ENCODE measurements at regions not wholly inside any gene's neighbourhood (a gene's known extent, or its start where the extent isn't known, plus 50 kb on each side); places are given as distances from the start of the nearest gene placed in this dataset.
"Not testable (repeated sequence)": the region's sequence is repeated elsewhere in the genome, so short reads cannot be mapped to it uniquely, and the experiment has no call there.

DNA sequence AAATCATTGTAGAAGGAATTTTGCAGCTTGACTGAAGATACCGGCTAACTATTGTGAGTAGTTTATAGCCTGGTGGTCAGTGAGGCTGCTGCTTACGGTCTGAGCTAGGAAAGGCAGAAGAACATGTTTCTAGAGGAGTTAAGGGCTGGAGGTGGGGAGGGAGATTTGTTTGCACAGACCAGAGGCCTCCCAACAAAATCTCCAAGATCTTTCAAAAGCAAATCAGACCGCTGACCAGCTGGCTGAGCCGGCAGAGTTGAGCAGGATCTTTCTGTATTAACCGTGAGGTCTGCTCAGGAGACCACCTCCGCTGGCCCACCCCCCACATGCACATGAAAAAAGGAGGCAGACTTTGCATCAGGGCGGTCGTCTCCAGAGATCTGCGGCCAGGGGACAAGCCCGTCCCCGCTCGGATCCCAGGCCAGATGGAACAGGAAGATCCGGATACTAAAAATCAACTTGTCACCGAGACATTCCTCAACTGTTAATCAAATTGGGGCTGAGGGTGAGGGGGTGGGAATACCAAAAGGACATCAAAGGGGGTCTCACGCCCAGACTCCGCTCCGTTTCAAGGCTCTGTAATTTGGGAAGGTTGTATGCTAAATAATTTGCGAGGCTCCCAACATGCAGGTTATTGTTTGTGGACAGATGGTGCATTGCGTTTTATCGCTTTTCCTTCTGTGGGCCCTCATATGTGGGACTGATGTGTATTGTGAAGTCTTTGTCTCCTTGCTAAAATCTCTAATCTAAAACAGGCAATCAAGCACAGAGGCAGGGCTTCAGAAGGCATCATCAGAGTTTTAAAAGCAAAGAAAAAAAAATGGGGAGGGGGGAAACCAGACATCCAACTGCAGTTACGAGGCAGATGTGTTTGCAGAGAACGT lies 319.0 kb downstream of the ZNF536 start:
- DNase-seq = no peak

DNA sequence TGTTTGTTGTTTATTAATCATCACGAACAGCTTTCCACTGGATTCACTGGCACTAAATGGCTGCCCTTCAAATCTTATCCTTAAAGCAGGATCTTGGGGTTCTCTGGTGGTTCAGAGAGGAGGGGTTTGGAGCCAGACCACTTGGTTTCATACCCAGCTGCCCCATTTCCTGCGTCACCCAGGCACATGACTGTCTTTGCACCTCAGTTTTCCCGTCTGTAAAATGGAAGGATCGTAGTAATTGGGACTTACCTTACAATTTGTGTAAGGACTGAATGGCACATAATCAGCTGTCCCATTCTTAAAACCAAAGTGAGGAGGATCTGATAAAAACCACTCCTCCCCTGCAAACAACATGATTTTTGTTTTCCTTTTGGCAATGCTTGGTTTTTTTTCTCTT lies 318.3 kb downstream of the ZNF536 start:
- no peak for DNase-seq

DNA sequence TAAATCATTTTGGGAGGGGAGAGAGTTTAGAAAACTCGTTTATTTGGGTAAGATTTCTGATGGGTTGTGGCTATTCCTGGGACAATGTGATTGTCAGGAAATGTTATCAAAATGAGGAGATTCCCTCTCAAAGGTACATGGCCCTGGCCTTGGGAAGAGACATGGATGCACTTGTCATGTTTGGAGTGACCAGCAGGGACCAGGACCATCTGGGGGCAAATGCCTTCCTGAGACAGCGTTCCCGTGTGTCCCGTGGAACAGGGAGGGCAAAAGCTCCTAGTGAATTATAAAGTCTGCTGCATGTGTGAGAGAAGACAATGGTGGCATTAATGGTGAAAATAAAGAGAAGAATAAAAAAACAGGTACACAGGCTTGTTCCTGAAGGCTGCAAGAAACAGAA lies 317.3 kb downstream of the ZNF536 start:
- no peak for DNase-seq

DNA sequence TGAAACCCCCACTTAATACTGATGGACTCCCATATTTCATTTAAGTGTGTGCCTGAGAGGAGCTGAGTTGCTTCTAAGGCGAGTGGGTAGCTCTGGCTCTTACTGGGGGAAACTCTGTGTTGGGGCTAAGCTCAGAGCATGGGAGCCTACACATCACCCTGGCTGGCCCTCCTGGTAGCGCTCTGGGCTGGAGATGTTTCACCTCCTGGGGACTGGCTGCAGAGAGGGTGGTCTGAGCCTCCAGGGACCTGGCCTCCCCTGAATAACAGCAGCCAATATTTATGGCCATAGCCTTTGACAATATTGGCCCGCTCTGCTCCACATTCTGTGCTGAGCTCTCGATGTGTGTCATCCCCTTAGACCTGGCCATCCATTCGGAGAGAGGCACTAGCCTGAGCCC lies 316.5 kb downstream of the ZNF536 start:
- no peak for DNase-seq

DNA sequence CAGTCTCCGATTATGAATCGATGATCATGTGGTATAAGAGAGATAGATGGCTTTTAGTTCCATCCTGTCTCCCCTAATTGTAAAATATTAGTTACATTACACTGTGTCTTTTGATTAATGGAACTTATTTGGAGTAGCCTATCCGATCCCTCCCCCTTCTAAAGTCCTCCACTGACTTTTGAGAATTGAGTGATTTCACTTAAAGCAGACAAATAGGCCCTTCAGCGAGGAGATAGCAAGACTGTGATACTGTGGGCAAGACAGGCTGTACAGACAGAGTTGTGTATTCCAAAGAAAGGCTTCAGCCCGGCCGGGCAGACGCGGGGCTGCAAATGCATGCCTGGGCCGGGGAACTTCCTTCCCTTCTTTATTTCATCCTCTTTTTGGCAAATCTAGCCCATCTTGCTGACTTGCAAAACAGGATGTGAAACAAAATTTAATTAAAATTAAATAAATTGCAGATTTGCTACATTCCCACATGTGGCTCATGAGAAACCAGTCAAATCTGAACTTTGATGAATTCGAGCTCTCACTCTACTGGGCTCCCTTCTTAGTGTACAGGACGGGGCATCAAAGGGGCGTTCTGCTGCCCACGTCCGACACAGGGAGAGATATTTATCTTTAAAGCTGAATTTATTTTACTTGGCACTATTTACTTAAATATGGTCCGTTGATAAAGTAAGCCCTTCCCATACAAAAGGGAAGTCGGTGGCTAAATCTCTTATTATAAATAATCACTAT lies 314.8 kb downstream of the ZNF536 start:
- DNase-seq = no peak

DNA sequence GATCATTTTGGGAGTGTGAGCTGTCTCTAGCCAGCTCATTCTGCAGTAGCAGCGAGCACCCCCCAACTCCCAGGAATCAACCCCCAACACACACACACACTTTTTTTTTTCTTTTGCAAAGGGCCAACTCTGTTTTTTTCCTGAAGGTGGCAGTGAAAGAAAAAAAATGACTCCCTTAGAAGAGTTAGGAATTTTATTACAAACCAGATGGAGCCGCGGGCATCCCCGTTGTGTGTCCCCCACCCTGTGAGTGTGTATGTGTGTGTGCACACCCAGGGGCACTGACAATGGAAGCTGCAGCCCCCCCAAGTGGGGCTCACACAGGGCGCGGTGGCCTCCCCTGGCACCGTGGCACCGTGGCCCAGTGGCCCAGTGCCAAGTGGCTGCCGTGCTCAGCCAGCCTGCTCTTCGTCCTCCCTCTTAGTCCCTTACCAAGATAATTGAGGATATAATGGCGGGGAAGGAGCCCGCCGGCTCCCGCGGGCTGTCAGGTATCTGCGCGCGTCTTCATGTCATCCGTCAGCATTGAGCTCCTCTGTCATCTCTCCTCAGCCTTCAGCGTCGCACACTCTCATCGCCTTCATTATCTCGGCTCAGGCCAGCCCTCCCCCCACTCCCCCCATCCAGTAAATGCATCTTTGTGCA lies 314.1 kb downstream of the ZNF536 start:
- no peak for DNase-seq

DNA sequence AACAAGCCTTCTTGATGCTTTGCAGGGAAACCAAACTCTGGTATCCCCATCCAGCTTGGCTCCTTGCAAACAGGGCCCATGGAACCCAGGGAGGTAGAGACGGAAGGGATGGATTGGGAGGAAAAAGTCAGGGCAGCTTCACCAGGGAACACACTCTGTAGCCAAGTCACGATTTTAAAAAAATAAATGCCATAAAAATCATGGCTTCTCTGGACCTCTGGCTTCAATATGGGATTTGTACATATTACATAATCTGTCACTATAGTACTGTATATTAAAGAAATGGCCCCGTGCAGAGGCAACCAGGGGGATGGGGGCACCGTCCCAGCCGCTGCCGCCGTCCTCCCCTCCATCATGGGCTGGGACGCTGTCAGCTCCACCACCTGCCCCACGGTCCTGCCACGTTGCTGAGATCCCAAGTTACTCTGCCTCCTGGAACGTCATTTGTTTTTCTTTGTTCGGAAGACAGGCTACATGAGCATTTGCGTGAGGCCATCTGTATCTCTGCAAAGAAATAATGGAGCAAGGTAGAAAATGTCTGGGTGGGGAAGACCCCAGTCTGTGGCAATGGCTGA lies 313.3 kb downstream of the ZNF536 start:
- DNase-seq = no peak

DNA sequence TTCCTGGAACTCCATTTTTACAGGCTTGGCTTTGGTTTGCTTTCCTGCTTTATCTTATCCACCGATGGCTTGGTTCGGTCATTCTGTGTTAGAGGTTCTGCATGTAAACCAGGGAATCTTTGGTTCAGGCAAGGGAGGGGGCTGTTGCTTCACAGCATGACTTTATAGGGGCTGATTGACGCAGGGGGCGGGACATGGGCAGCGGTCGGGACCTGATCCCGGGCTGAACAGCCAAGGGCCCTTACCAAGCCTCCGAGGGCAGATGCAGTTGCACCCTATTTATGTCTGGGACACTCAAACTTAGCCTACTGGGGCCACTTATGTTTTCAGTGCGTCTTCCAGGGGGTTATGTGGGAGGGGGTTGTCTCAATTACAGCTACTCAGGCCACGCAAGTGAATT lies 312.4 kb downstream of the ZNF536 start:
- no peak for DNase-seq

DNA sequence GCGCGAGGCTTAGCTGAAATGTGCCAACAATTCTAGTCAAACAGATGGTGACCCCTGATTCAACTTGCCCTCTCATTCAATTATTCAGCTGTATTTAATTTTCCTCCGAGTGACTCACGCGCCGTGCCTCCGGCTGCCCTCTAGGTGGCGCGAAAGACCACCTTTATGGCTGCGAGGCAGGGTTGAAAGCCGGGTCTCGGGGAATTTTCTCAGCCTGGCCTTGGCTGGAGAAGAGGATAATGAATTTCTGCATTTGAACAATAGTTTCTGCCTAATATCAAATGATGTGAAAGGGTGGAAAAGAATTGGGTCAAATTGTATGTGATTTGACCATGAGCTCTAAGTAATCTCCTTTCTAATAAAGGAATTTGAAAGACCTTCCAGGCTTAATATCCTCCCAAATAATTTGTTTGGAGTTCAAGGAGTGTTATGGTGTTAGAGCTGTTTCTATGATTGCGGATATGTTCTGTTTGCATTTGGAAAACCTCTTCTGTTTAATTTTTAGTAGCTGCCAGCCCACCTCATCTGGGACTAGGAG lies 310.9 kb downstream of the ZNF536 start:
- DNase-seq = peak; percentile 94

DNA sequence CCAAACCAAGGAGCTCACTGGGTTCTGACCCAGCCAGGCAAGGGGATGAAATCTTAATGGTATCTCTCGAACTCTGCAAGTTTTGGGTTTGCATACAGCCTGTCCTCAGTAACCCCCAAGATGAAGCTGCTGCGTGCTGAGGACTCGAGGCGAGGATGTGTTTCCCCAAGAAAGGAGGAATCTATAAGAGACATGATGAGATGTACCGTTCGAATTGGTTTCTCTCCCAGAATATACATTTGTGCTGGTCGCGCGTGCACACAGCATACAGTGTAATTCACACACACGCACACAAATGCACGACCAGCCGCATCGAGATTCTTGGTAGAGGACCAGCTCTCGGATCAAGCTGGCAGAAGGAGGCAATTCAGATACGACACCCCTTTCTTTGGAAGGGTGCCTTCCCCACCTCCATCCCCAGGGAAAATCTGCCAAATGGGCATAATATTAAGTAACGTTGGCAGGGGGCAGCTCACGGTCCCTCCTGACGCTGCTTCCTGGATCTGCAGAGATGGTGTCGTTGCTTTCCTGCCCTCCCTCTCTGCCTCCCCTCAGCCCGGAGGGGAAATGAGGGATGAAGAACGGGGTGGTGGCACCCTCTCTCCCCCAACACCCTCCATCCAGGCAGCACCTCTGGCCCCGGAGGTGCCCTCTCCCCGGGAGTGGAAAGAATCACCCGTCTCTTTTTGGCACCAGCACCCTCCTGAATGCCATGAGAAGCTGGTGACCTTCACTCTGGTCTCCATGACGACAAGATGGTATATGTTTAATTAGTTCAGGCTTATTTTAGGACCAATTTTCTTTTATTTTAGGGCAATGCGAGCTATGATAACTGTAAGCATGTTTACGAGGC lies 310.2 kb downstream of the ZNF536 start:
- no peak for DNase-seq

DNA sequence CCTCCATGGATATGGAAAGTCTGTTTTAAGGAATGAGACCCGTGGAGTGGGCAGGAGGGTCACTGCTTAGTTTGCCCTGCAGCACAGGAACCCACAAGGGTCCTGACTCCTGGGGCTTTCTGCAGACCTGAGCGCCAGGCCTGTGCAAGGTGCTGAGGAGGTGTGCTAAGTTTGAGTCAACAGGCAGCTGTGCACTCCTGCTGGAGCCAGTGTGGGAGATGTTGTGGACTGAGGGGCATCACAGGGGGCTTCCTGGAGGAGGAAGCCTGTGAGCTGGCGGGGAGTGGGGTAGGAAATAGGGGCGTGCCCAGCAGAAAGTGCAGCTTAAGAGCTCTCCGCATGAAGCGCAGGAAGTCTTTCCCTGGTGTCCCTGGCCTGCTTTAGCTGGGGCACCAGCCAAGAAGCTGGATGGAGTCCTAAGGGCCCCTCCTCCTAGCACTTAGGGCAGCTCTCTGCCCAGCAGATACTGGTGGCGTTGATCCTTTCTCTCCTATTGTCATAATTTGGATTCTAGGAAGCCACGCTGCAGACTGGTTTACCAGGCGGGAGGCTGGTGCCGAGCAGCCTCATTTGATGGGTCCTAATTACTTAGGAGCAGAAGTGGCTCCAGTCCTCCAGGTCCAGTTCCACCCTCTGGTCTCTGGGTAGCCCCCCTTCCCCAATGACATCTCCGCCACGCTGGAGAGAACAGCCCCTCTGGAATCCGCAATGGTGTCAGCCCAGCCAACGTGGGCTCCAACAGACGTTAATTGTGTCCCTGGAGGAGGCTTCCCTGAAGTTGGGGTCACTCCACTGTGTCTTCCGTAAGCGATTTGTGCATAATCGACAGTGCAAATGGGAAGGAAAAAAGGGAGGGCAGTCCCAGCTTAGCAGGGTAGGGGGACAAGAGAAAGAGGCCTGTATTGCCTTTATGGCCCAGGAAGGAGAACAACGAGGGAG lies 309.2 kb downstream of the ZNF536 start:
- DNase-seq = no peak

DNA sequence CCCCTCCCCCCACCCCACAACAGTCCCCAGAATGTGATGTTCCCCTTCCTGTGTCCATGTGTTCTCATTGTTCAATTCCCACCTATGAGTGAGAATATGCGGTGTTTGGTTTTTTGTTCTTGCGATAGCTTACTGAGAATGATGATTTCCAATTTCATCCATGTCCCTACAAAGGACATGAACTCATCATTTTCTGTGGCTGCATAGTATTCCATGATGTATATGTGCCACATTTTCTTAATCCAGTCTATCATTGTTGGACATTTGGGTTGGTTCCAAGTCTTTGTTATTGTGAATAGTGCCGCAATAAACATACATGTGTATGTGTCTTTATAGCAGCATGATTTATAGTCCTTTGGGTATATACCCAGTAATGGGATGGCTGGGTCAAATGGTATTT lies 308.2 kb downstream of the ZNF536 start:
- not testable (repeated sequence) for DNase-seq

DNA sequence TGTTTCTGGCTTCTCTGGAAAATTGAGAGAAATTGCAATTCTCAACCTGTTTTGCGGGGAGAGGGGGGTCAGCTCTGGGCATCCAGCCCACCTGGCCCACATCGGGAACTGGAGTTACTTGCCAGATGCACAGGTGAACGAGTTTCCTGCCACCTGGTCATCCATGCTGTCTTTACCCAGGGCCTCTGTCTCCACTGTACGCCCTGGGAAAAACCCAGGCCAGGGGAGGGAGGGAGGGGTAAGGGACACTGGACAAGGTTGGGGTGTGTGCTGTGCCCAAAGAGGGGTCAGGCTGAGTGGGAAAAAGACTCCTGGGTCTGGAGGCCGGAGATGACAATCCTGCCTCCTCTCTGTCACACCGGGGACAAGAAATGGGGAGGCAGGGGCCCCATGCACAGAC lies 307.6 kb downstream of the ZNF536 start:
- no peak for DNase-seq

DNA sequence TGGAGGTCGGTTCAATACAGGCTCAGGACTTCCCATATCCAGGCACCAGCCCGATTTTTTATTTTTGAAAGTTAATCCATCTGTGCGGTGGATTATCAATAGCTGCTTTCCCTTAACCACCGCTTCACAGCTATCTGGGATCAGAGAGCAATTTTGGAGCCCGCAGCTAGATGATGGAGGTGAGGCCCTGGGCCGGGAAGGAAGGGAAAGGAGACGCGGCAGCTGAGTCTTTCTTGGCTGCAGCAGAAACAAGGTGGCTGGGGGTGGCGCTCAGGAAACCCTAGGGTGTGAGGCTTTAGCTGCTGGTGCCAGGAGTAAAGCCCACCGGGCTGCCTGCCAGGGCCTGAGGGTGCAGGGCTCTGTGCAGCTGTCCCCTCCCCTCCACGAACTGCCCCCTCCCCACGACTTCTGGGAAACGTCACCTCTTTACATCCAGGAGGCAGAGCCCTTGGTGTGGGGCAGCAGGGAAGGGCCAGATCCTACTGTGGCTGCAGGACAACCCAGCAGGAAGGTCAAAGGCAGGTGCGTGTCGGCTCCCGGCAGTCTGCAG lies 307.0 kb downstream of the ZNF536 start:
- no peak for DNase-seq

DNA sequence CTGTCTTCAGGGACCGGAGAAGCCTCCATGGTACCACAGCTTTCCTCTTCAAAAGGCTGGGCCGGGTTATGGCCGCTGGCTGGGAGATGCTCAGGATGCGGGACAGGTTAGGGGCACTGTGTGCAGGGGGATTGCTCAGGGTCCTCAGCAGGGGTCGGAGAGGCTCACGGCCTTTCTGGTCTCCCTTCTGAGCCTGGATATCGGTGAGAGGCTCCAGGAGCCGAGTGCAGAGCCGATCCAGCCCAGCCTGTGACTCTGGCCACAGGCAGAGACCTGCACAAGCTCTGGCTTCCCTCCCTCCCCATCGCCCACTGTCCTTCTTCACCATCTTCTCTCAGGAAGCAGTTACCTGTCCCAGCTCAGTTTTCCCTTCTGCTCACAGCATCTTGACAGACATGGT lies 306.0 kb downstream of the ZNF536 start:
- DNase-seq = no peak

DNA sequence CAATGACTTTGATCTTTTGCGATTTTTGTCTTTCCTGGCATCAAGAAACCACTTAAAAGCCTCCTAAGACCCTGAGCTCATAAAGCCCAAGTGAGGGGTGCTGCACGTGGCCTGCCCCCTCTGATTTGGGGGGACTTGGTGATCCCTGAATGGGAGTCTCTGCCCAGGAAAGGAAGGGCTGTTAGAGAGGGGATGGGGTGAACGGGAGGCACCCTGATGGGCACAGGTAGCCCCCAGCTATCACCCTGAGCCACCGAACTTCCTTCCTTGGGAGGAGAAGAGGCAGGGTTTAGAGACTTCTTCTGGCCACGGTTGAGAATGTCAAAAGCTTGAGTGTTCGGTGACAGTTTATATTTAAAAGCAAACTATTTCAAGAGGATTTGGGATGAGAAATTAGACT lies 305.5 kb downstream of the ZNF536 start:
- no peak for DNase-seq

DNA sequence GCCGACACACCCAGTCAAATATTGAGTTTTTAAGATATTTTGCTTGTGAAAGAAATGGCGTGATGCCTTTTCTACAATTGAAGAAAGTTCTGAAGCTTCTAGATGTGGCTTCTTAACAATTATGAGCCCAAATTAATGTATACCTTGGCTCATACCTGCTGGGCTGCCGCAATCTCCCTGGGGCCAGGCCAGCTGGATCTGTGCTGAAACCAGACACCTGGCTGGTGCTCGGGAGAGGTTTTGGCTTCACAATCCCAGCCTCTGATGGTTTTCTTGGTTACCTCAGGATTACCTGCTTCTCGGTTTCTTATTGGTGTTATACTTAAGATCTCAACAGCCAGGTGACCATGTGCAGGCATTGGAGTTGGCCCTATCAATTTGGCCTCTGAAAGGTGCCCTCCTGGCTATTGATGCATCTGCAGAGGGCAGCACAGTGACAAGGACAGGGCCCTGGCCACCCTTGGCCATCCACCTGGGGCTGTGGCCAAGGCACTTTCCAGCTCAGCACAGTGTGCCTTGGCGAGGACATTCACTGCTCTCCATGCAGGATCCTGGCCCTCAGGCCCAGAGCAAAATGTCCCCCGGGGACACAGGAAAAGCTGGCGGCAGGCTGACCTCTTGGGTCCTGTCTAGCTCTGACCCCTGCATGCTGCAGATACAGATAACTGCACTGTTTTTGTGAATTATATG lies 305.0 kb downstream of the ZNF536 start:
- no peak for DNase-seq

DNA sequence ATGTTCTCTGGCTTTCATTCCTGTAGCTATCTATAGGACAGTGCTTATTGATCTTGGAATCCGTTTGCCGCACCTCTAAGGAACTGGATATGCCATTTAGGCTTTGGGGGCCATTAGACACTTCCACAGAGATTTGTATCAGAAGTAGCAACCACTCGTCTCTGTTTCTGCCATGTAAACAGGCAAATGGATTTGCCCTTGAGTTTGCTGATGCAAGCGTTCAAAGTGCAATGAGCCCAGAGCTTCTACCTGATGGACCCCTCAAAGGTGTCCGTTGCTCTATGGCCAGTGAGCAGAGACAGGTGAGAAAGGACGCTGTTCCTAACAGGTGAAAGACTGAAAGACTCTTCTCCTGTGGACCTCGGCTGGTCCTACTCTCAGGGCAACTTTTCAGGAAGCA lies 302.9 kb downstream of the ZNF536 start:
- no peak for DNase-seq

DNA sequence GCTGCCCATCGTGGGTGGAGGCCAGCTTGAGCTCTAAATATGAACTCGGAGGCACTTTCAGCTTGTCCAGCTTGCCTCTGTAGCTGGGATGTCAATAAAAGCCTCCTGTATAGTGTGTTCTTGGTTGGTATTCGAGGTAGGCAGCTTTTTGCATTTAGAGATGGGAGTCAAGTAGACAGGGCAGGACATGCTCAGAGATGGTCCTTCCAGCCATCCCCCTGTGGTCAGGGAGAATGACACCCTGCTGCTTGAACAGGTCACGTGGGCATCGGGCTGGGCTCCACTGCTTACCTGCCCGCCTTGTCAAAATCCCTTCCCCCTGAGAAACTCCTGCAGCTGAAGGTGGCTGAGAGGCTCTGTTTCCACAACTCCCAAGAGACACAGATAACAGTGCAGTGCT lies 302.5 kb downstream of the ZNF536 start:
- DNase-seq = no peak

DNA sequence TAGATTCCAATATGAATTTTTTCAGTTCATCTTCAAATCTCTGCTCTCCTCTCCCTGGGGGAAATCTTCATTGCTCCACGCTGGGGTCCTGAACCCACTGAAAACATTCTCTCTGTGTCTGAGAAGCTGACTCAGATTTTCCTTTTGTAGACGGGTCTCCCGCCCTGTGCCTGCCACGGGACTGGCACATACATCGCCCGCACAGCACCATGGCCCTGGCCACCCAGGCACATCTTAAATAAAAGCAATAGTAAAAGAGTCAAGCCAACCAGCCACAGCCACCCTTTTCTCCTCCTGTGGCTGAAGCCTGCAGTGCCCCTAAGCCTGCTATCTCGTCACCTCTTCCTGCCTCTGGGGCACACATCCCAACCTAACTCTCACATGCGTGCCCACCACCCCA lies 301.2 kb downstream of the ZNF536 start:
- no peak for DNase-seq
